HCT116 (cell line): ENCODE measurements at regions not wholly inside any gene's neighbourhood (a gene's known extent, or its start where the extent isn't known, plus 50 kb on each side); places are given as distances from the start of the nearest gene placed in this dataset.
A peak's percentile ranks its signal among the peaks of the same experiment; 100 is the strongest.

ENCODE experiments used
- ATAC-seq: fragments of 200-7000 bp; cut with Tn5 transposase; 2 replicates; pipeline ENCODE4 v1.9.1; 2020; ENCODE audit warnings: mild to moderate bottlenecking, moderate library complexity
- BruUV-seq: library from RNA; stranded (reverse); fragments of 400-500 nt; replicated peaks from 2 replicates; lab custom pipeline; 2021; lab: Mats Ljungman, UMichigan
- CTCF ChIA-PET: fragments of 300-600 bp; sonication (Branson Sonifier 250); formaldehyde crosslinking; loops from one replicate; lab custom pipeline; 2021; ENCODE audit warnings: antibody characterized with exemption; lab: Charles Lee
- POLR2A ChIA-PET: fragments of 300-600, 350-600 bp; sonication (Branson Sonifier 250); formaldehyde crosslinking; loops from one replicate; lab custom pipeline; 2021; ENCODE audit warnings: antibody characterized with exemption; lab: Charles Lee
- RAD21 ChIA-PET, 2 experiments: fragments of 300-600 bp; sonication (Branson Sonifier 250); formaldehyde crosslinking; loops; one replicate each; lab custom pipeline; 2023; ENCODE audit warnings: low total read pairs in 2 of 2; ENCODE audit not compliant: uncharacterized antibody in 2 of 2, unreplicated experiment in 2 of 2, low non-redundant PET in 1 of 2; lab: Charles Lee
- DNase-seq: peaks from one replicate; pipeline ENCODE4 v3.0.0-alpha.2; 2010; ENCODE audit warnings: low read depth, low spot score
- H2AFZ ChIP-seq: fragments of 200-600 bp; shearing (Covaris generic), sonication (generic); 2 replicates; pipeline ENCODE4 v1.6.1; 2017; ENCODE audit warnings: low read depth, mixed run types, mixed read lengths, antibody characterized with exemption, low read length; ENCODE audit not compliant: poor library complexity, severe bottlenecking
- H3K27ac ChIP-seq: 2 replicates; pipeline ENCODE4 v1.5.1; 2012; ENCODE audit warnings: low read depth, low read length
- H3K27me3 ChIP-seq: fragments of 200-600 bp; sonication (generic); 2 replicates; pipeline ENCODE4 v1.6.1; 2016; ENCODE audit warnings: mixed run types, low read length, mixed read lengths; ENCODE audit not compliant: insufficient read depth
- H3K36me3 ChIP-seq, 2 experiments: fragments of 200-500 bp in 1 of 2; fragments of 200-600 bp in 1 of 2; sonication (Bioruptor generic) in 1 of 2; sonication (generic) in 1 of 2; 2 replicates each; pipeline versions ENCODE4 v1.5.1 to v1.6.1; 2014 to 2016; ENCODE audit warnings: low read length in 2 of 2, inconsistent platforms in 1 of 2, mixed read lengths in 1 of 2, mixed run types in 1 of 2; ENCODE audit not compliant: insufficient read depth in 2 of 2, control insufficient read depth in 1 of 2
- H3K4me1 ChIP-seq, 2 experiments: fragments of 200-600 bp in 1 of 2; sonication (generic) in 1 of 2; 2 replicates each; pipeline versions ENCODE4 v1.5.1 to v1.6.1; 2012 to 2017; ENCODE audit warnings: low read length in 2 of 2, inconsistent platforms in 1 of 2, mild to moderate bottlenecking in 1 of 2, mixed read lengths in 1 of 2, mixed run types in 1 of 2, moderate library complexity in 1 of 2; ENCODE audit not compliant: insufficient read depth in 2 of 2, control insufficient read depth in 1 of 2
- H3K4me2 ChIP-seq: fragments of 200-600 bp; sonication (generic); 2 replicates; pipeline ENCODE4 v1.6.1; 2017; ENCODE audit warnings: mixed run types, low read length, mixed read lengths
- H3K4me3 ChIP-seq, 2 experiments: fragments of 200-600 bp in 1 of 2; sonication (generic) in 1 of 2; replicated peaks in 1 of 2; 2 replicates each; pipeline ENCODE4 v1.5.1; 2011 to 2016; ENCODE audit warnings: low read length in 2 of 2, control low read depth in 1 of 2, low read depth in 1 of 2, mild to moderate bottlenecking in 1 of 2, mixed read lengths in 1 of 2, mixed run types in 1 of 2
- H3K79me2 ChIP-seq: fragments of 200-600 bp; sonication (generic); 2 replicates; pipeline ENCODE4 v1.6.1; 2017; ENCODE audit warnings: mild to moderate bottlenecking, mixed run types, low read length, moderate library complexity, mixed read lengths; ENCODE audit not compliant: insufficient read depth
- H3K9ac ChIP-seq: fragments of 200-600 bp; sonication (generic); 2 replicates; pipeline ENCODE4 v1.6.1; 2016; ENCODE audit warnings: low read length, mixed read lengths
- H3K9me2 ChIP-seq: fragments of 200-600 bp; sonication (generic), shearing (Covaris generic); 2 replicates; pipeline ENCODE4 v1.6.1; 2017; ENCODE audit warnings: mixed run types, mild to moderate bottlenecking, moderate library complexity; ENCODE audit not compliant: insufficient read depth
- H3K9me3 ChIP-seq, 2 experiments: fragments of 200-500 bp in 1 of 2; fragments of 200-600 bp in 1 of 2; sonication (Bioruptor generic) in 1 of 2; sonication (generic) in 1 of 2; 2 replicates each; pipeline ENCODE4 v1.6.1; 2014 to 2017; ENCODE audit warnings: low read length in 2 of 2, mixed read lengths in 2 of 2, inconsistent platforms in 1 of 2, low read depth in 1 of 2, mild to moderate bottlenecking in 1 of 2, mixed run types in 1 of 2, moderate library complexity in 1 of 2; ENCODE audit not compliant: control insufficient read depth in 1 of 2, insufficient read depth in 1 of 2
- H4K20me1 ChIP-seq: fragments of 200-600 bp; sonication (generic), shearing (Covaris generic); 2 replicates; pipeline ENCODE4 v1.6.1; 2017; ENCODE audit warnings: mixed run types, mild to moderate bottlenecking, moderate library complexity; ENCODE audit not compliant: insufficient read depth
- ATF3 ChIP-seq: IDR thresholded peaks from 2 replicates; pipeline ENCODE4 v1.6.1; 2012
- CEBPB ChIP-seq: IDR thresholded peaks from 2 replicates; pipeline ENCODE4 v1.6.1; 2012; ENCODE audit warnings: low read depth
- CTCF ChIP-seq, 3 experiments: fragments of 200-600 bp in 1 of 3; sonication (generic) in 1 of 3; IDR thresholded peaks in 2 of 3; conservative IDR thresholded peaks in 1 of 3; 2 replicates each; pipeline ENCODE4 v1.5.1; 2012 to 2017; ENCODE audit warnings: low read depth in 2 of 3, low read length in 2 of 3, antibody characterized with exemption in 1 of 3, borderline replicate concordance in 1 of 3, control low read depth in 1 of 3, mild to moderate bottlenecking in 1 of 3, mixed read lengths in 1 of 3, mixed run types in 1 of 3, moderate library complexity in 1 of 3; ENCODE audit not compliant: insufficient read depth in 1 of 3
- EGR1 ChIP-seq: IDR thresholded peaks from 2 replicates; pipeline ENCODE4 v1.6.1; 2012; ENCODE audit warnings: low read depth
- EZH2 ChIP-seq: fragments of 200-600 bp; sonication (generic); IDR thresholded peaks from 2 replicates; pipeline ENCODE4 v1.6.1; 2017; ENCODE audit warnings: antibody characterized with exemption, mixed run types
- EZH2phosphoT487 ChIP-seq: fragments of 200-600 bp; IDR thresholded peaks from 2 replicates; pipeline ENCODE4 v1.6.1; 2018; ENCODE audit warnings: antibody characterized with exemption, borderline replicate concordance
- FOSL1 ChIP-seq: IDR thresholded peaks from 2 replicates; pipeline ENCODE4 v1.6.1; 2012; ENCODE audit warnings: low read depth
- JUND ChIP-seq: IDR thresholded peaks from 2 replicates; pipeline ENCODE4 v1.6.1; 2012
- MAX ChIP-seq: IDR thresholded peaks from 2 replicates; pipeline ENCODE4 v1.6.1; 2012
- POLR2AphosphoS5 ChIP-seq: IDR thresholded peaks from 2 replicates; pipeline ENCODE4 v1.6.1; 2011; ENCODE audit warnings: mild to moderate bottlenecking, low read depth, low read length, moderate library complexity
- RAD21 ChIP-seq: IDR thresholded peaks from 2 replicates; pipeline ENCODE4 v1.6.1; 2012; ENCODE audit warnings: low read depth, mild to moderate bottlenecking
- SIN3A ChIP-seq: IDR thresholded peaks from 2 replicates; pipeline ENCODE4 v1.6.1; 2012; ENCODE audit warnings: low read depth
- SRF ChIP-seq: IDR thresholded peaks from 2 replicates; pipeline ENCODE4 v1.6.1; 2012; ENCODE audit warnings: low read depth
- TCF7L2 ChIP-seq: IDR thresholded peaks from 2 replicates; pipeline ENCODE4 v1.7.0; 2011; ENCODE audit warnings: borderline replicate concordance, inconsistent platforms; ENCODE audit not compliant: insufficient read depth, insufficient read length; ENCODE audit errors: extremely low read depth
- YY1 ChIP-seq: IDR thresholded peaks from 2 replicates; pipeline ENCODE4 v1.6.1; 2011; ENCODE audit warnings: low read length, low read depth, moderate library complexity, mild to moderate bottlenecking; ENCODE audit not compliant: insufficient replicate concordance; ENCODE audit errors: extremely low read depth
- ZBTB33 ChIP-seq: IDR thresholded peaks from 2 replicates; pipeline ENCODE4 v1.6.1; 2011; ENCODE audit warnings: mild to moderate bottlenecking, low read length, moderate library complexity; ENCODE audit not compliant: insufficient replicate concordance; ENCODE audit errors: extremely low read depth
- ZFX ChIP-seq: fragments of 450-650 bp; IDR thresholded peaks from 2 replicates; pipeline ENCODE4 v1.6.1; 2017
- intact Hi-C: fragments of 100-400 bp; cut with micrococcal nuclease; formaldehyde crosslinking; loops from 2 replicates; pipeline ENCODE4 v1.10.0; 2022
- TF ChIP-seq, protein P1 (sequence below): IDR thresholded peaks from 2 replicates; pipeline ENCODE4 v1.6.1; 2012; ENCODE audit warnings: low read depth

DNA sequence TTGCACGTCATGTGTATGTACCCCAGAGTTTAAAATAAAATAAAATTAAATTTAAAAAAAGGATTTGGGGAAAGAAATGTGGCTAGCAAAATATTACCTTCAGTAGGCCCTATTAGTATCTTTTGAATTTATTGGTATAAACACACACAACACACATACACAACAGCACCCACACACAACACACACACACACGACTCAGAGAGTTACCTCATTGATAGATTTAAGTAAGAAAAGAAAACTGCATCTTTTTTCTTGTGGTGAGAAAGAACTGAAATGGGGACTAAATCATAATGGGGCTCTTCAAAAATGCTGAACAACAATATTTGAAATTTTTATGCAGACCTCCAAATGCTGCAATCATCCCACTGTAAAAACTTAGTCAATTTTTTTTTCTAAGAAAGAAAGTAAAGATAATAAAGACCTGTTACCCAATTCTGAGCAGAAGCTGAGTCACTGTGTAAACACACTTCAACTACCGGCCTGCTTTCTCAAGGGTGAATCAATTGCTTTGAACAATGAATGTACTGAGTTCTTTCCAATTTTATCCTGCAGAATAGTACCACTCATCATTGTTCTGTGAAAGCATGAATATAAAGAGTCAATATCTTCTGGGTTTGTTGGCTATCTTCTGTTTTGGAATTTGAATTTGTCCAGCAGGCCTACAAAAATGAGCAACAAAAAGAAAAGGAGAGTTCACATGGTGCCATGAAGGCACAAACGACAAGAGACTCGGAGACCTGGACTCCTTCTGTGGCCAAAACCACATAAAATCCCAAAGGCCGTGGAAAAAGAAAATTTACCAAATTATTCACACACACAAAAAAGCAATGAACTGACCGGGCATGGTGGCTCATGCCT is 57.9 kb upstream of the CCNG1 start:
- Histone ChIP-seq H3K9me3 (no peaks in the 10 kb centered on the region), H3K36me3 (no peaks in the 10 kb centered on the region), H3K9me2 (no peaks in the 10 kb centered on the region), H3K27ac (peak overlapping the region; percentile 17; the same call in 1 of the 2 replicates), H4K20me1 (no peaks in the 10 kb centered on the region), H3K4me3 (peak overlapping the region in 1 of 2 experiments; percentile 29; a peak in 2 of 4 replicates), H2AFZ (no peak overlapping the region), H3K9ac (no peak overlapping the region), H3K4me2 (peak overlapping the region; percentile 63), H3K27me3 (no peaks in the 10 kb centered on the region), H3K79me2 (no peaks in the 10 kb centered on the region), H3K4me1 (peaks cover 11 to 16% of the 10 kb centered on the region in 2 experiments; a peak in 3 of 4 replicates)
- BruUV-seq = no TSS peak
- ChIA-PET POLR2A (no interaction called here), CTCF (no interaction called here), RAD21 (no interaction called here)
- DNase-seq (peak; percentile 75), ATAC-seq (peak; percentile 90)
- intact Hi-C loops = no loop called here
- TF ChIP-seq ZFX (no peak), CTCF (IDR thresholded peaks at IDR 0.05 in 2 of 3, conservative IDR thresholded peaks at IDR 0.05 in 1 of 3; ENCODE audit: borderline replicate concordance in 1 of 3, insufficient read depth in 1 of 3, low read depth in 2 of 3, low read length in 2 of 3) (no peak), ZBTB33 (no peak), ATF3 (no peak), EGR1 (no peak), RAD21 (no peak), SRF (no peak; the same call in 1 of the 2 replicates), MAX (no peak), EZH2 (no peak), CEBPB (peak; percentile 91), EZH2phosphoT487 (no peak), YY1 (no peak), FOSL1 (peak; percentile 98), JUND (peak; percentile 89), TCF7L2 (peak; percentile 67), SIN3A (no peak), POLR2AphosphoS5 (peak; percentile 33; the same call in 1 of the 2 replicates)
- TF ChIP-seq, protein P1, sequence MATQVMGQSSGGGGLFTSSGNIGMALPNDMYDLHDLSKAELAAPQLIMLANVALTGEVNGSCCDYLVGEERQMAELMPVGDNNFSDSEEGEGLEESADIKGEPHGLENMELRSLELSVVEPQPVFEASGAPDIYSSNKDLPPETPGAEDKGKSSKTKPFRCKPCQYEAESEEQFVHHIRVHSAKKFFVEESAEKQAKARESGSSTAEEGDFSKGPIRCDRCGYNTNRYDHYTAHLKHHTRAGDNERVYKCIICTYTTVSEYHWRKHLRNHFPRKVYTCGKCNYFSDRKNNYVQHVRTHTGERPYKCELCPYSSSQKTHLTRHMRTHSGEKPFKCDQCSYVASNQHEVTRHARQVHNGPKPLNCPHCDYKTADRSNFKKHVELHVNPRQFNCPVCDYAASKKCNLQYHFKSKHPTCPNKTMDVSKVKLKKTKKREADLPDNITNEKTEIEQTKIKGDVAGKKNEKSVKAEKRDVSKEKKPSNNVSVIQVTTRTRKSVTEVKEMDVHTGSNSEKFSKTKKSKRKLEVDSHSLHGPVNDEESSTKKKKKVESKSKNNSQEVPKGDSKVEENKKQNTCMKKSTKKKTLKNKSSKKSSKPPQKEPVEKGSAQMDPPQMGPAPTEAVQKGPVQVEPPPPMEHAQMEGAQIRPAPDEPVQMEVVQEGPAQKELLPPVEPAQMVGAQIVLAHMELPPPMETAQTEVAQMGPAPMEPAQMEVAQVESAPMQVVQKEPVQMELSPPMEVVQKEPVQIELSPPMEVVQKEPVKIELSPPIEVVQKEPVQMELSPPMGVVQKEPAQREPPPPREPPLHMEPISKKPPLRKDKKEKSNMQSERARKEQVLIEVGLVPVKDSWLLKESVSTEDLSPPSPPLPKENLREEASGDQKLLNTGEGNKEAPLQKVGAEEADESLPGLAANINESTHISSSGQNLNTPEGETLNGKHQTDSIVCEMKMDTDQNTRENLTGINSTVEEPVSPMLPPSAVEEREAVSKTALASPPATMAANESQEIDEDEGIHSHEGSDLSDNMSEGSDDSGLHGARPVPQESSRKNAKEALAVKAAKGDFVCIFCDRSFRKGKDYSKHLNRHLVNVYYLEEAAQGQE = no peak
